Liver (tissue), 7 donors: ENCODE measurements at regions not wholly inside any gene's neighbourhood (a gene's known extent, or its start where the extent isn't known, plus 50 kb on each side); places are given as distances from the start of the nearest gene placed in this dataset.

ENCODE experiments used
- DNase-seq: peaks from one replicate; pipeline ENCODE4 v3.0.0-alpha.2; 2017; ENCODE audit warnings: low spot score
- H3K27ac ChIP-seq, 2 donors: one replicate each; pipeline ENCODE4 v1.7.0; 2013; ENCODE audit warnings: inconsistent platforms in 2 of 2, low read length in 2 of 2, control low read depth in 1 of 2, low read depth in 1 of 2, mild to moderate bottlenecking in 1 of 2
- H3K27me3 ChIP-seq, 4 donors: one replicate each; pipeline versions ENCODE4 v1.6.1 to v1.7.0; 2013; ENCODE audit warnings: low read length in 3 of 4, inconsistent platforms in 1 of 4, mild to moderate bottlenecking in 1 of 4, moderate library complexity in 1 of 4; ENCODE audit not compliant: control insufficient read depth in 4 of 4, insufficient read depth in 4 of 4
- H3K36me3 ChIP-seq, 4 donors: one replicate each; pipeline versions ENCODE4 v1.6.1 to v1.7.0; 2013; ENCODE audit warnings: low read length in 3 of 4, mild to moderate bottlenecking in 3 of 4, low read depth in 1 of 4, moderate library complexity in 1 of 4; ENCODE audit not compliant: control insufficient read depth in 4 of 4, insufficient read depth in 3 of 4
- H3K4me1 ChIP-seq, 4 donors: one replicate each; pipeline versions ENCODE4 v1.6.1 to v1.7.0; 2013; ENCODE audit warnings: low read length in 3 of 4, mild to moderate bottlenecking in 3 of 4, moderate library complexity in 1 of 4; ENCODE audit not compliant: control insufficient read depth in 4 of 4, insufficient read depth in 4 of 4
- H3K4me3 ChIP-seq, 3 donors: one replicate each; pipeline versions ENCODE4 v1.6.1 to v1.7.0; 2013; ENCODE audit warnings: low read length in 3 of 3, control low read depth in 1 of 3, low read depth in 1 of 3, mild to moderate bottlenecking in 1 of 3
- H3K9ac ChIP-seq, 2 donors: one replicate each; pipeline ENCODE4 v1.7.0; 2013; ENCODE audit warnings: low read length in 2 of 2, mild to moderate bottlenecking in 2 of 2, moderate library complexity in 2 of 2, control low read depth in 1 of 2, low read depth in 1 of 2
- H3K9me3 ChIP-seq, 4 donors: one replicate each; pipeline versions ENCODE4 v1.6.1 to v1.7.0; 2013; ENCODE audit warnings: low read length in 3 of 4; ENCODE audit not compliant: control insufficient read depth in 4 of 4
- EGR1 ChIP-seq, 2 donors: IDR thresholded peaks; 2 replicates each; pipeline ENCODE4 v1.6.1; 2016 to 2018; ENCODE audit warnings: antibody characterized with exemption in 2 of 2, low read depth in 2 of 2
- FOXA1 ChIP-seq: IDR thresholded peaks from 2 replicates; pipeline ENCODE4 v1.6.1; 2016; ENCODE audit warnings: antibody characterized with exemption
- GABPA ChIP-seq, 2 donors: IDR thresholded peaks in 1 of 2; conservative IDR thresholded peaks in 1 of 2; 2 replicates each; pipeline ENCODE4 v1.6.1; 2016; ENCODE audit warnings: antibody characterized with exemption in 2 of 2, mild to moderate bottlenecking in 1 of 2, moderate library complexity in 1 of 2
- HNF4A ChIP-seq, 2 donors: conservative IDR thresholded peaks; 2 replicates each; pipeline ENCODE4 v1.6.1; 2016; ENCODE audit warnings: antibody characterized with exemption in 2 of 2, mild to moderate bottlenecking in 2 of 2
- HNF4G ChIP-seq: IDR thresholded peaks from 2 replicates; pipeline ENCODE4 v1.6.1; 2016; ENCODE audit warnings: antibody characterized with exemption
- JUND ChIP-seq, 2 donors: IDR thresholded peaks; 2 replicates each; pipeline ENCODE4 v1.6.1; 2016; ENCODE audit warnings: antibody characterized with exemption in 2 of 2
- RAD21 ChIP-seq, 2 donors: IDR thresholded peaks; 2 replicates each; pipeline ENCODE4 v1.6.1; 2016; ENCODE audit warnings: antibody characterized with exemption in 2 of 2, mild to moderate bottlenecking in 2 of 2
- RXRA ChIP-seq, 2 donors: IDR thresholded peaks; 2 replicates each; pipeline ENCODE4 v1.6.1; 2017 to 2018; ENCODE audit warnings: antibody characterized with exemption in 2 of 2, mild to moderate bottlenecking in 1 of 2
- SP1 ChIP-seq: IDR thresholded peaks from 2 replicates; pipeline ENCODE4 v1.6.1; 2018; ENCODE audit warnings: antibody characterized with exemption, mild to moderate bottlenecking
- TAF1 ChIP-seq: conservative IDR thresholded peaks from 2 replicates; pipeline ENCODE4 v1.6.1; 2016; ENCODE audit warnings: antibody characterized with exemption, mild to moderate bottlenecking
- YY1 ChIP-seq: IDR thresholded peaks from 2 replicates; pipeline ENCODE4 v1.6.1; 2016; ENCODE audit warnings: antibody characterized with exemption, mild to moderate bottlenecking
- WGBS: extraction: QIAGEN DNeasy Blood & Tissue Kit; methylation state at CpG from one replicate; pipeline ENCODE4 v1.1.7; 2013; 5-methylcytosine and 5-hydroxymethylcytosine counted together
- TF ChIP-seq, protein P1 (sequence below): IDR thresholded peaks from 2 replicates; pipeline ENCODE4 v1.6.1; 2016; ENCODE audit warnings: antibody characterized with exemption
- TF ChIP-seq, protein P2 (sequence below): IDR thresholded peaks from 2 replicates; pipeline ENCODE4 v1.6.1; 2016; ENCODE audit warnings: antibody characterized with exemption
- TF ChIP-seq, protein P3 (sequence below): IDR thresholded peaks from 2 replicates; pipeline ENCODE4 v1.6.1; 2016; ENCODE audit warnings: antibody characterized with exemption
- donor health status: healthy.
- donor health status: healthy.
- donor health status: healthy.
- donor health status: healthy.

DNA sequence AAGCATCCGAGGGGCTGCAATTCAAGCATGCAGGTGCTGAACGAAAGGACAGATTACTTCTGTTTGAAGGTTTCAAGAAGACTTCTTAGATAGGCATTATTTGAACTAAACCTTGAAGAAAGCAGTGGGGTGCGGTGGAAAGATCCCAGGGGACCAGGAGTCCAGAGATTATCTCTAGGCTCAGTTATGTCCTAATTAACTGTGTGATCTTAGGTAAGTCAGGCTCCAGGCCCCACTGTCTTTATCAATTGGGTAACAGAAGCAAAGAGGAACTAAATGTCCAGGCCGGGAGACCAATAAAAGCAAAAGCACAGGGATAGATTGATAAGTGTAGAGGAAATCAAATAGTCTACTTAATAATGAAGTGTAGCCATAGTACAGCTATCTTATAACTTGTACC, 72.9 kb upstream of the CDC42BPA start:
- Histone ChIP-seq H3K9me3 (no peaks in the 10 kb centered on the region), H3K27me3 (no peaks in the 10 kb centered on the region), H3K36me3 (no peaks in the 10 kb centered on the region), H3K9ac (no peak overlapping the region), H3K27ac (no peak overlapping the region), H3K4me3 (no peak overlapping the region), H3K4me1 (no peaks in the 10 kb centered on the region)
- no peak for TF ChIP-seq EGR1 (IDR thresholded peaks at IDR 0.05; ENCODE audit: low read depth in 2 of 2)
- TF ChIP-seq GABPA (IDR thresholded peaks at IDR 0.05 in 1 of 2, conservative IDR thresholded peaks at IDR 0.05 in 1 of 2) = no peak
- TF ChIP-seq, protein P1, sequence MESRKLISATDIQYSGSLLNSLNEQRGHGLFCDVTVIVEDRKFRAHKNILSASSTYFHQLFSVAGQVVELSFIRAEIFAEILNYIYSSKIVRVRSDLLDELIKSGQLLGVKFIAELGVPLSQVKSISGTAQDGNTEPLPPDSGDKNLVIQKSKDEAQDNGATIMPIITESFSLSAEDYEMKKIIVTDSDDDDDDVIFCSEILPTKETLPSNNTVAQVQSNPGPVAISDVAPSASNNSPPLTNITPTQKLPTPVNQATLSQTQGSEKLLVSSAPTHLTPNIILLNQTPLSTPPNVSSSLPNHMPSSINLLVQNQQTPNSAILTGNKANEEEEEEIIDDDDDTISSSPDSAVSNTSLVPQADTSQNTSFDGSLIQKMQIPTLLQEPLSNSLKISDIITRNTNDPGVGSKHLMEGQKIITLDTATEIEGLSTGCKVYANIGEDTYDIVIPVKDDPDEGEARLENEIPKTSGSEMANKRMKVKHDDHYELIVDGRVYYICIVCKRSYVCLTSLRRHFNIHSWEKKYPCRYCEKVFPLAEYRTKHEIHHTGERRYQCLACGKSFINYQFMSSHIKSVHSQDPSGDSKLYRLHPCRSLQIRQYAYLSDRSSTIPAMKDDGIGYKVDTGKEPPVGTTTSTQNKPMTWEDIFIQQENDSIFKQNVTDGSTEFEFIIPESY = no peak
- DNase-seq = no peak
- 95% methylated on average over 4 of the region's 4 CpGs for WGBS

DNA sequence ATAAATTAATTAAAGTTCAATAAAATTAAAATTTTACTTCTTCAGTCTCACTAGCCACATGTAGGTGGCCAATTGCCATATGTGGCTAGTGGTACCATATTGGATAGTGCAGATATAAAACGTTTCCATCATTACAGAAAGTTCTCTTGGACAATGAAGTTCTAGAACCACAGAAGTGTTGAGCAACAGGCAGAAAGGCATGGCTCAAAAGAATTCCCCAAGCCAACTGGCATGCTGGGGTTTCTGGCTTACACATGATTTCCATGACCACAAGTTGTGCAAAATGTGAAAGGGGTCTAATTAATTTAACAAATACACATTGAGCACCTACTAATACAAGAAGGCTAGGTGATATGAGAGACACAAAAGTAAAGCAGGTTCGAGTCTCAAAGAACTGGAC, 72.2 kb upstream of the CDC42BPA start:
- no peaks in the 10 kb centered on the region for H3K36me3 ChIP-seq
- DNase-seq = no peak
- H3K4me1 ChIP-seq = no peaks in the 10 kb centered on the region
- H3K4me3 ChIP-seq = no peak overlapping the region
- H3K27me3 ChIP-seq = no peaks in the 10 kb centered on the region
- no peaks in the 10 kb centered on the region for H3K9me3 ChIP-seq
- TF ChIP-seq EGR1 (IDR thresholded peaks at IDR 0.05; ENCODE audit: low read depth in 2 of 2) (no peak), HNF4G (no peak), HNF4A (conservative IDR thresholded peaks at IDR 0.05) (no peak), RAD21 (IDR thresholded peaks at IDR 0.05) (no peak), RXRA (IDR thresholded peaks at IDR 0.05) (no peak), TAF1 (no peak), YY1 (no peak), SP1 (no peak), FOXA1 (no peak), GABPA (IDR thresholded peaks at IDR 0.05 in 1 of 2, conservative IDR thresholded peaks at IDR 0.05 in 1 of 2) (no peak), JUND (IDR thresholded peaks at IDR 0.05) (no peak)
- TF ChIP-seq, protein P2, sequence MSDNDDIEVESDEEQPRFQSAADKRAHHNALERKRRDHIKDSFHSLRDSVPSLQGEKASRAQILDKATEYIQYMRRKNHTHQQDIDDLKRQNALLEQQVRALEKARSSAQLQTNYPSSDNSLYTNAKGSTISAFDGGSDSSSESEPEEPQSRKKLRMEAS = no peak
- TF ChIP-seq, protein P1 = no peak
- TF ChIP-seq, protein P3, sequence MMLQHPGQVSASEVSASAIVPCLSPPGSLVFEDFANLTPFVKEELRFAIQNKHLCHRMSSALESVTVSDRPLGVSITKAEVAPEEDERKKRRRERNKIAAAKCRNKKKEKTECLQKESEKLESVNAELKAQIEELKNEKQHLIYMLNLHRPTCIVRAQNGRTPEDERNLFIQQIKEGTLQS = no peak
- WGBS = 71% methylated on average over 2 of the region's 2 CpGs
- H3K9ac ChIP-seq = no peak overlapping the region
- no peak overlapping the region for H3K27ac ChIP-seq
